ENCODE measurements at regions not wholly inside any gene's neighbourhood (a gene's known extent, or its start where the extent isn't known, plus 50 kb on each side); places are given as distances from the start of the nearest gene placed in this dataset.

DNA sequence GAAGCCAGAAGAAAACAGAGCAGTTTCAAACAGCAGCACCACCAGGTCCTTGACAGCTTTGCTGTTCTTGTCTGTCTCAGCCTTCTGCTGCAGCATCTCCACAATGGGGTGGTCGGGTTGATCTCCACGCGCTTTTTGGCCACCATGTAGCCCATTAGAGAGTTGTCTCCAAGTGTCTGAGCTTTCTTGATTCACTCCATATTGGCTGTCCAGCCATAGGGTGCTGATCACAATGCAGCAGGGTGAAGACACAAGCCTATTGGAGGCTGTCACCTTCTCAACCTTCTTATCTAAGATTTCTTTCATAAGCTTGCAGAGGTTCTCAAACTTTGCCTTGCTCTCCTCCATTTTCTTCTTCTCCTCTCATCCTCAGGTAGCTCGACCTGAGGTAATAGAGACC is 175.4 kb upstream of the S100G start:
- Histone ChIP-seq H3K4me2 (ENCODE audit: low read depth, low read length, poor library complexity, severe bottlenecking) (no peak overlapping the region), H3K79me2 (ENCODE audit: insufficient read depth, low read length) (no peaks in the 10 kb centered on the region), H3K4me1 (ENCODE audit: insufficient read depth, low read length, poor library complexity, severe bottlenecking) (no peaks in the 10 kb centered on the region), H4K20me1 (ENCODE audit: insufficient read depth, low read length, poor library complexity, severe bottlenecking) (no peaks in the 10 kb centered on the region), H2AFZ (ENCODE audit: low read length) (no peak overlapping the region), H3K36me3 (ENCODE audit: insufficient read depth, low read length) (no peaks in the 10 kb centered on the region), H3K4me3 (ENCODE audit: low read length, poor library complexity, severe bottlenecking) (no peak overlapping the region), H3K9ac (ENCODE audit: low read depth, low read length, poor library complexity, severe bottlenecking) (no peak overlapping the region), H3K9me3 (ENCODE audit: insufficient read depth, low read depth, low read length) (no peaks in the 10 kb centered on the region), H3K27me3 (ENCODE audit: insufficient read depth, low read length, poor library complexity, severe bottlenecking) (no peaks in the 10 kb centered on the region), H3K9me2 (replicated peaks; ENCODE audit: low read depth, low read length) (no peaks in the 10 kb centered on the region), H3F3A (ENCODE audit: low read depth) (no peaks in the 10 kb centered on the region)
- TF ChIP-seq, protein P1, sequence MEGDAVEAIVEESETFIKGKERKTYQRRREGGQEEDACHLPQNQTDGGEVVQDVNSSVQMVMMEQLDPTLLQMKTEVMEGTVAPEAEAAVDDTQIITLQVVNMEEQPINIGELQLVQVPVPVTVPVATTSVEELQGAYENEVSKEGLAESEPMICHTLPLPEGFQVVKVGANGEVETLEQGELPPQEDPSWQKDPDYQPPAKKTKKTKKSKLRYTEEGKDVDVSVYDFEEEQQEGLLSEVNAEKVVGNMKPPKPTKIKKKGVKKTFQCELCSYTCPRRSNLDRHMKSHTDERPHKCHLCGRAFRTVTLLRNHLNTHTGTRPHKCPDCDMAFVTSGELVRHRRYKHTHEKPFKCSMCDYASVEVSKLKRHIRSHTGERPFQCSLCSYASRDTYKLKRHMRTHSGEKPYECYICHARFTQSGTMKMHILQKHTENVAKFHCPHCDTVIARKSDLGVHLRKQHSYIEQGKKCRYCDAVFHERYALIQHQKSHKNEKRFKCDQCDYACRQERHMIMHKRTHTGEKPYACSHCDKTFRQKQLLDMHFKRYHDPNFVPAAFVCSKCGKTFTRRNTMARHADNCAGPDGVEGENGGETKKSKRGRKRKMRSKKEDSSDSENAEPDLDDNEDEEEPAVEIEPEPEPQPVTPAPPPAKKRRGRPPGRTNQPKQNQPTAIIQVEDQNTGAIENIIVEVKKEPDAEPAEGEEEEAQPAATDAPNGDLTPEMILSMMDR (conservative IDR thresholded peaks at IDR 0.05; ENCODE audit: low read length) = no peak
- TF ChIP-seq EZH2phosphoT487 (IDR thresholded peaks at IDR 0.05; ENCODE audit: borderline replicate concordance) = no peak

DNA sequence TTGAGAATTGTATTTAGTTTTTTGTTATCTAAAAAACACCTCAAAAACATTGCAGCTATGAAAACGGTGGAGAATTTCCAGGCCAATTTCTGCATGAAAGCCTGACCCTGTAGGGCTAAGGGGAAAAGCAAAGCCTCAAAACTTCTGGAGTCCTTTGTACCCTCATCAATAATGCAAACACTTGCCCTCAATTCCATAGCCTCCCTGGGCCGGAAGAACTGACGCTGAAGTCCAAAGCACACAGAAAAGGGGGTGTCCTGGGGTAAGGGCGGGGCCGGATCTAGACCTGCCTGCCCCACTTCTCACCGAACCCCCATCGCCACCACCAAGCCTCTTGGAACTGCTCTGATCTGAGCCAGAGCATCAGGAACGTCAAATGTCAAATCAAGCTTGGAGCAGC is 173.9 kb upstream of the S100G start:
- Histone ChIP-seq H3K4me2 (ENCODE audit: low read depth, low read length, poor library complexity, severe bottlenecking) (no peak overlapping the region), H3K36me3 (ENCODE audit: insufficient read depth, low read length) (no peaks in the 10 kb centered on the region), H3K27me3 (ENCODE audit: insufficient read depth, low read length, poor library complexity, severe bottlenecking) (no peaks in the 10 kb centered on the region), H4K20me1 (ENCODE audit: insufficient read depth, low read length, poor library complexity, severe bottlenecking) (no peaks in the 10 kb centered on the region), H3K9ac (ENCODE audit: low read depth, low read length, poor library complexity, severe bottlenecking) (no peak overlapping the region), H3K79me2 (ENCODE audit: insufficient read depth, low read length) (no peaks in the 10 kb centered on the region), H2AFZ (ENCODE audit: low read length) (no peak overlapping the region), H3K9me2 (replicated peaks; ENCODE audit: low read depth, low read length) (no peaks in the 10 kb centered on the region), H3K4me1 (ENCODE audit: insufficient read depth, low read length, poor library complexity, severe bottlenecking) (no peaks in the 10 kb centered on the region), H3K4me3 (ENCODE audit: low read length, poor library complexity, severe bottlenecking) (no peak overlapping the region), H3K9me3 (ENCODE audit: insufficient read depth, low read depth, low read length) (no peaks in the 10 kb centered on the region), H3F3A (ENCODE audit: low read depth) (no peaks in the 10 kb centered on the region)
- TF ChIP-seq, protein P1 (conservative IDR thresholded peaks at IDR 0.05; ENCODE audit: low read length) = no peak
- TF ChIP-seq EZH2phosphoT487 (IDR thresholded peaks at IDR 0.05; ENCODE audit: borderline replicate concordance) = no peak

DNA sequence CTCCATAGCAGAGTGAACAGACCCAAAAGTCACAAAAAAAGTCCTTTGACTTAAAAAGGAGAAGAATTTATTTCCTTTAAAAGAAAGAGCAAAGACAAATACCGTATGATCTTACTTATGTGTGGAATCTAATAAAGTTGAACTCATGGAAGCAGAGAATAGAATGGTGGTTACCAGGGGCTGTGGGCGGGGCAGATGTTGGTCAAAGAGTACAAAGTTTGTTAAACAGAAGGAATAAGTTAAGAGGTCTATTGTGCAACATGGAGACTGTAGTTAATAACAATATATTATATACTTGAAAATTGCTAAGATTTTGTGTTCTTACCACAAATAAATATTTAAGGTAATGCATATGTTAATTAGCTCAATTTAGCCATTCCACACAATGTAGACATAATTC is 173.3 kb upstream of the S100G start:
- Histone ChIP-seq H3K4me1 (ENCODE audit: insufficient read depth, low read length, poor library complexity, severe bottlenecking) (no peaks in the 10 kb centered on the region), H3K4me3 (ENCODE audit: low read length, poor library complexity, severe bottlenecking) (no peak overlapping the region), H3K9ac (ENCODE audit: low read depth, low read length, poor library complexity, severe bottlenecking) (no peak overlapping the region), H2AFZ (ENCODE audit: low read length) (no peak overlapping the region), H3K9me3 (ENCODE audit: insufficient read depth, low read depth, low read length) (no peaks in the 10 kb centered on the region), H3K36me3 (ENCODE audit: insufficient read depth, low read length) (no peaks in the 10 kb centered on the region), H3K27me3 (ENCODE audit: insufficient read depth, low read length, poor library complexity, severe bottlenecking) (no peaks in the 10 kb centered on the region), H3K79me2 (ENCODE audit: insufficient read depth, low read length) (no peaks in the 10 kb centered on the region), H4K20me1 (ENCODE audit: insufficient read depth, low read length, poor library complexity, severe bottlenecking) (no peaks in the 10 kb centered on the region), H3F3A (ENCODE audit: low read depth) (no peaks in the 10 kb centered on the region), H3K4me2 (ENCODE audit: low read depth, low read length, poor library complexity, severe bottlenecking) (no peak overlapping the region), H3K9me2 (replicated peaks; ENCODE audit: low read depth, low read length) (no peaks in the 10 kb centered on the region)
- TF ChIP-seq, protein P1 (conservative IDR thresholded peaks at IDR 0.05; ENCODE audit: low read length) = no peak

Measured in Loucy (cell line).